ENCODE measurements at regions not wholly inside any gene's neighbourhood (a gene's known extent, or its start where the extent isn't known, plus 50 kb on each side); places are given as distances from the start of the nearest gene placed in this dataset.

- DNase-seq (ENCODE audit: low spot score): no peak
These were observed 54.7 kb upstream of the TPRG1 start for GRCh38 chr3:189117087-189117486.

GRCh38 chr3:189118896-189119295, 52.9 kb upstream of the TPRG1 start:
- DNase-seq (ENCODE audit: low spot score): no peak

GRCh38 chr3:189119950-189120349, 51.8 kb upstream of the TPRG1 start:
- peak; percentile 51 for DNase-seq (ENCODE audit: low spot score)

- no peak for DNase-seq (ENCODE audit: low spot score)
These were observed 50.7 kb upstream of the TPRG1 start for GRCh38 chr3:189121092-189121491.
